DOHH2 (cell line): ENCODE measurements at regions not wholly inside any gene's neighbourhood (a gene's known extent, or its start where the extent isn't known, plus 50 kb on each side); places are given as distances from the start of the nearest gene placed in this dataset.
"Not testable (repeated sequence)": the region's sequence is repeated elsewhere in the genome, so short reads cannot be mapped to it uniquely, and the experiment has no call there.

Source experiments
- H3F3A ChIP-seq: fragments of 200-600 bp; sonication (generic), shearing (Covaris generic); 2 replicates; pipeline ENCODE4 v1.6.0; 2016; ENCODE audit warnings: antibody characterized with exemption, mild to moderate bottlenecking; ENCODE audit not compliant: control insufficient read depth, insufficient read depth
- H3K27ac ChIP-seq: fragments of 200-600 bp; sonication (generic); 2 replicates; pipeline ENCODE4 v1.5.1; 2014; ENCODE audit warnings: low read depth, mild to moderate bottlenecking, low read length, moderate library complexity
- H3K27me3 ChIP-seq: fragments of 200-600 bp; sonication (generic); 2 replicates; pipeline ENCODE4 v1.6.1; 2014; ENCODE audit warnings: mild to moderate bottlenecking, low read length, mixed read lengths; ENCODE audit not compliant: control insufficient read depth
- H3K36me3 ChIP-seq: fragments of 200-600 bp; sonication (generic); 2 replicates; pipeline ENCODE4 v1.6.1; 2014; ENCODE audit warnings: mild to moderate bottlenecking, low read length, moderate library complexity, mixed read lengths; ENCODE audit not compliant: control insufficient read depth
- H3K4me1 ChIP-seq: fragments of 200-600 bp; sonication (generic); 2 replicates; pipeline ENCODE4 v1.6.1; 2014; ENCODE audit warnings: mild to moderate bottlenecking, low read length, mixed read lengths; ENCODE audit not compliant: control insufficient read depth
- H3K4me2 ChIP-seq: fragments of 200-600 bp; sonication (generic); 2 replicates; pipeline ENCODE4 v1.6.0; 2014; ENCODE audit warnings: mild to moderate bottlenecking, low read length, moderate library complexity
- H3K4me3 ChIP-seq: fragments of 200-600 bp; sonication (generic); 2 replicates; pipeline ENCODE4 v1.5.1; 2014; ENCODE audit warnings: mild to moderate bottlenecking, low read length, mixed read lengths
- H3K79me2 ChIP-seq: fragments of 200-600 bp; sonication (generic); 2 replicates; pipeline ENCODE4 v1.6.1; 2014; ENCODE audit warnings: mild to moderate bottlenecking, low read length, mixed read lengths; ENCODE audit not compliant: control insufficient read depth
- H3K9me2 ChIP-seq: fragments of 200-600 bp; sonication (generic); replicated peaks from 2 replicates; pipeline ENCODE4 v1.6.1; 2014; ENCODE audit warnings: mild to moderate bottlenecking, low read length, mixed read lengths; ENCODE audit not compliant: control insufficient read depth
- H3K9me3 ChIP-seq: fragments of 200-600 bp; sonication (generic); 2 replicates; pipeline ENCODE4 v1.6.1; 2014; ENCODE audit warnings: antibody characterized with exemption, low read length, mixed read lengths; ENCODE audit not compliant: control insufficient read depth, insufficient read depth
- H4K20me1 ChIP-seq: fragments of 200-600 bp; sonication (generic); 2 replicates; pipeline ENCODE4 v1.6.0; 2014; ENCODE audit warnings: low read depth, mild to moderate bottlenecking, antibody characterized with exemption, low read length, moderate library complexity; ENCODE audit not compliant: control insufficient read depth, insufficient read depth
- EZH2phosphoT487 ChIP-seq: fragments of 200-600 bp; sonication (generic); IDR thresholded peaks from 2 replicates; pipeline ENCODE4 v1.6.1; 2017; ENCODE audit warnings: borderline replicate concordance, mild to moderate bottlenecking, antibody characterized with exemption, low read length, moderate library complexity, mixed read lengths
- TF ChIP-seq, protein P1 (sequence below): fragments of 200-600 bp; sonication (generic); IDR thresholded peaks from one replicate; pipeline ENCODE4 v1.5.1; 2014; ENCODE audit warnings: antibody characterized with exemption, mild to moderate bottlenecking, low read depth, low read length; ENCODE audit not compliant: poor library complexity, severe bottlenecking

DNA sequence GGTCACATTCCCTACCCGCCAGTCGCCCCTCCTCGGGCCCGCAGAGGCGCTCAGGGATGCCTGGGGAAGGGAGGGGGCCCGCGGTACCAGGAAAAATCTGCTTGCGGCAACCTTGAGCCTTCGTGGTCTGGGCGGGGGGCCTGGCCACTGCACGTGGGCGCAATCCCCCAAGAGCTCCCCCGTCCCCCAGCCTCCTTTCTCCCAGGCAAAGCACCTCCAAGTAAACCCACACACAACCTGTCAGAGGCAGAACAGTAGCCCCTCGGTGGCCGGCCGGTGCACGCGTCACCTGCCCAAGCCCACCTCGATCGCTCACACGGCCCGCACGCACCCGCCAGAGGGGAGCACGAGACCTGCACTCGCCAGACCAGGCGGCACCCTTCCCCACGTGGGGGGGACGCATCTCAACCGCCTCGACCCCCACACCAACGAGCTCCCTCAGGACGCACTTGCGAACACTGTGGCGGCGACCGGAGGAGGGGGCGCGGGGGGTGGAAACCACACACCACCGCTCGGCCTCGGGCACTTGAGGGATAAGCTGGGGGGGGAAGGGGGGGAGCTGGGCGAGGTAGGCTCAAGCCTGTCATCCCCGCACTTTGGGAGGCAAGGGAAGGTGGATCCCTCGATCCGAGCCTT is 1955.7 kb upstream of the DEFB115 start:
- Histone ChIP-seq H3K4me1 (no peaks in the 10 kb centered on the region), H3K4me2 (no peak overlapping the region), H4K20me1 (no peaks in the 10 kb centered on the region), H3K9me2 (no peaks in the 10 kb centered on the region), H3K36me3 (no peaks in the 10 kb centered on the region), H3K79me2 (no peaks in the 10 kb centered on the region), H3K27me3 (no peaks in the 10 kb centered on the region), H3F3A (no peaks in the 10 kb centered on the region), H3K4me3 (no peak overlapping the region), H3K27ac (no peak overlapping the region), H3K9me3 (peaks cover 60% of the 10 kb centered on the region)
- TF ChIP-seq, protein P1, sequence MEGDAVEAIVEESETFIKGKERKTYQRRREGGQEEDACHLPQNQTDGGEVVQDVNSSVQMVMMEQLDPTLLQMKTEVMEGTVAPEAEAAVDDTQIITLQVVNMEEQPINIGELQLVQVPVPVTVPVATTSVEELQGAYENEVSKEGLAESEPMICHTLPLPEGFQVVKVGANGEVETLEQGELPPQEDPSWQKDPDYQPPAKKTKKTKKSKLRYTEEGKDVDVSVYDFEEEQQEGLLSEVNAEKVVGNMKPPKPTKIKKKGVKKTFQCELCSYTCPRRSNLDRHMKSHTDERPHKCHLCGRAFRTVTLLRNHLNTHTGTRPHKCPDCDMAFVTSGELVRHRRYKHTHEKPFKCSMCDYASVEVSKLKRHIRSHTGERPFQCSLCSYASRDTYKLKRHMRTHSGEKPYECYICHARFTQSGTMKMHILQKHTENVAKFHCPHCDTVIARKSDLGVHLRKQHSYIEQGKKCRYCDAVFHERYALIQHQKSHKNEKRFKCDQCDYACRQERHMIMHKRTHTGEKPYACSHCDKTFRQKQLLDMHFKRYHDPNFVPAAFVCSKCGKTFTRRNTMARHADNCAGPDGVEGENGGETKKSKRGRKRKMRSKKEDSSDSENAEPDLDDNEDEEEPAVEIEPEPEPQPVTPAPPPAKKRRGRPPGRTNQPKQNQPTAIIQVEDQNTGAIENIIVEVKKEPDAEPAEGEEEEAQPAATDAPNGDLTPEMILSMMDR: no peak
- no peak for TF ChIP-seq EZH2phosphoT487

DNA sequence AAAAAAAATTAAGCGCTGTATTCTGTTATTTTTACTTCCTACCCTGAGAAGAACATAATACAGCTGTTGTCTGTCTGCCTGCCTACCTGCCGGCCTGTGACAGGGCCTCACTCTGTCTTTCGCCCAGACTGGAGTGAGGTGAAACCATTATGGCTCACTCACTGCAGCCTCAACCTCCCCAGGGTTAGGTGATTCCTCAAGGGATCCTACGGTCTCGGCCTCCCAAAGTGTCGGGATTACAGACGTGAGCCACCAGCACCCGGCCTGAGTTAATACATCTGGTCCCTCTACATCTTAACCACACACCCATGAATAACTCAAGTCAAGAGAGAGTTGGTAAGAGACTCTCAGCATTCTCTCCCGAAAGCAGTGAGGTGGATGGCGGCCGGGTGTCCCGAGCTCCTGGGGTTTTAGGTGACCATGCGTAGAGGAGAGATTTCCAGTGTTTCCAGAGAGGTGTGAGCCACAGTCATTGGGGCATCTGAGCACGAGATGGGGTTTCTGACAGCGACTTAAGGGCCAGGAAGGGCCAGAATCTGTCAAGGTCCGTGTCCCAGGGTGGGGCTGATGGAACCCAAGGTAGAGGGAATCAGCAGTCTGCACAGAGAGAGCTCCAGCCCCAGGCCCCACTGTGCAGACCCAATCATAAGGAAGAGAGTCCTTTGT is 1954.4 kb upstream of the DEFB115 start:
- H3K36me3 ChIP-seq: no peaks in the 10 kb centered on the region
- H3K4me2 ChIP-seq: no peak overlapping the region
- no peak for TF ChIP-seq EZH2phosphoT487
- TF ChIP-seq, protein P1: no peak
- H3K4me3 ChIP-seq: no peak overlapping the region
- H3K4me1 ChIP-seq: no peaks in the 10 kb centered on the region
- no peaks in the 10 kb centered on the region for H3K9me2 ChIP-seq
- no peaks in the 10 kb centered on the region for H3K27me3 ChIP-seq
- peaks cover 47% of the 10 kb centered on the region for H3K9me3 ChIP-seq
- H4K20me1 ChIP-seq: no peaks in the 10 kb centered on the region
- no peak overlapping the region for H3K27ac ChIP-seq
- no peaks in the 10 kb centered on the region for H3K79me2 ChIP-seq
- no peaks in the 10 kb centered on the region for H3F3A ChIP-seq

DNA sequence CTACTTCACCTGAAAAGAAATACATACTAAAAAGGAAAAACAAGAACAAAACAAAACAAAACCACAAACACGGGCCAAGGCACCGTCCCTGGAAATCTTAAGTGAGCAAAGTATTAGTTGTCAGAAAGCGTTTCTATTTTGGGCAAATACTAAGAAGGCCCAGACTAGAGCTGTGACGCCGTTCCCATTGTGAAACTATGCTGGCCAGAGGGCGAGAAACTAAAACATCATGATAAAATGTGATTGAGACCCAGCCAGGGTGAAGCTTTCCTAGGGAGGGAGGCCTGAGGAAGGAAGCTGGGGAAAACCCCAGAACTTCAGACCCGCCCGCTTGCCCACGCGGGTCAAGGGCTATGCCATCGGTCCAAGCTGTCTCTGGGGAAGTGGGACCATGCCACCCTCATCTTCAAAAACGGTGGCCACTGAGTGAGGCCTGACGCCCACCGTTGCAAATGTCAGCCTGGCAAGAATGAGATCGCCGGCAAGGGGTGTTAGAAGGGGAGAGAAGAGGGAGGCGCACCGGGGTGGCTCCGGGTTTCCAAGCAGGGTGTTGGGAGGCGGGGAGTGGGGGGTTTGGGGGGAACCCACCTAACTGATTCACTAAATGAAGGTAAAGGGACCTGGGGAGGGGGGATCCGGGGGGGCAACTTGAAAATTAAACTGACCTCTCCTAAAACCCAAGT is 1950.9 kb upstream of the DEFB115 start:
- no peak for TF ChIP-seq EZH2phosphoT487
- Histone ChIP-seq H3K4me2 (no peak overlapping the region), H3K27me3 (no peaks in the 10 kb centered on the region), H3K79me2 (no peaks in the 10 kb centered on the region), H4K20me1 (no peaks in the 10 kb centered on the region), H3K27ac (no peak overlapping the region), H3K36me3 (no peaks in the 10 kb centered on the region), H3K9me3 (peaks cover 22% of the 10 kb centered on the region), H3F3A (no peaks in the 10 kb centered on the region), H3K4me1 (no peaks in the 10 kb centered on the region), H3K4me3 (no peak overlapping the region), H3K9me2 (no peaks in the 10 kb centered on the region)

DNA sequence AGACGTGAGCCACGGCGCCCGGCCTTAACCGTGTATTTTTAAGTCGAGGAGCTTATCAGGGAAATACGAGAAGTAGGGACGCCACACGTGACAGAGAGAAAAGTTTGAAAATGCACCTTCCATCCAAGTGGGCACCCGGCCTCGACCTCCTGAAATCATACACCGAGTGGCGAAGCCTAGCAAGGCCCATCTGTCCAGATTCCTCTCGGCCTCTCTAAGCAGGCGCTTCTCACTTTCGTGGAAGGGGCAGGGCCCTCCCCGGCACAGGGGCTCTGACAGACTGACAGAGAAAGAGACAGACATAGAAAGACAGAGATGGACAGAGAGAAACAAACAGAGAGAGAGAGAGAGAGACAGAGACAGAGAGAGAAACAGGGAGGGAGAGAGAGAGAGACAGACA is 1950.0 kb upstream of the DEFB115 start:
- H3K36me3 ChIP-seq, H3K9me2 ChIP-seq, H3F3A ChIP-seq, H3K4me3 ChIP-seq, H4K20me1 ChIP-seq, H3K4me2 ChIP-seq, H3K27ac ChIP-seq, H3K79me2 ChIP-seq, H3K4me1 ChIP-seq, H3K27me3 ChIP-seq: not testable (repeated sequence)
- H3K9me3 ChIP-seq: peaks cover 16% of the 10 kb centered on the region

DNA sequence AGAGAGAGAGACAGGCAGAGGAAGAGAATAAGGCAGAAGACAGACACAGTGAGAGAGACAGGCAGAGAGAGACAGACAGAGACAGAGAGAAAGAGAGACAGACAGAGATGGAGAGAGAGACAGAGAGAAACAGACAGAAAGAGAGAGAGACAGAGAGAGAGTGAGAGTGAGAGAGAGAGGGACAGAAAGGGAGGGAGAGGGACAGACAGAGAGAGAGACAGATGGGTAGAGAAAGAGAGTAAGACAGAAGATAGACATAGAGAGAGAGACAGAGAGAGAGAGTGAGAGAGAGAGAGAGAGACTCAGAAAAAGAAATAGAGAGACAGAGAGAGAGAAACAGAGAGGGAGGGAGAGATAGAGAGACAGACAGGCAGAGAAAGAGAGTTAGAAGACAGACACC is 1948.5 kb upstream of the DEFB115 start:
- not testable (repeated sequence) for H3K9me2 ChIP-seq, H3K27ac ChIP-seq, H3F3A ChIP-seq, H3K4me3 ChIP-seq, H3K9me3 ChIP-seq, H3K4me2 ChIP-seq, H3K4me1 ChIP-seq, H3K36me3 ChIP-seq, H3K27me3 ChIP-seq, H4K20me1 ChIP-seq, H3K79me2 ChIP-seq

DNA sequence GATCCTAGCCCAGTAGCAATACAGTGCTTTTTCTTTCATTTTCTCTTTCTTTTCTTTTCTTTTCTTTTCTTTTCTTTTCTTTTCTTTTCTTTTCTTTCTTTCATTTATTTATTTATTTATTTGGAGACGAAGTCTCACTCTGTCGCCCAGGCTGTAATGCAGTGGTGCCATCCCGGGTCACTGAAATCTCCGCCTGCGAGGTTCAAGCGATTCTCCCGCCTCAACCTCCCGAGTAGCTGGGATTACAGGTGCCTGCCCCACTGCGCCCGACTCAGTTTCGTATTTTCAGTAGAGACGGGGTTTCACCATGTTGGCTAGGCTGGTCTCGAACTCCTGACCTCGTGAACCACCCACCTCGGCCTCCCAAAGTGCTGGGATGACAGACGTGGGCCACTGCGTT is 1948.0 kb upstream of the DEFB115 start:
- H3K4me1 ChIP-seq, H3K9me2 ChIP-seq, H3K79me2 ChIP-seq, H3K27ac ChIP-seq, H3K4me2 ChIP-seq, H4K20me1 ChIP-seq, H3K36me3 ChIP-seq, H3K27me3 ChIP-seq, H3K9me3 ChIP-seq, H3F3A ChIP-seq, H3K4me3 ChIP-seq: not testable (repeated sequence)
